Fibroblast of mammary gland (primary cell): ENCODE measurements at regions not wholly inside any gene's neighbourhood (a gene's known extent, or its start where the extent isn't known, plus 50 kb on each side); places are given as distances from the start of the nearest gene placed in this dataset.

ENCODE experiments used
- DNase-seq: peaks from one replicate; pipeline ENCODE4 v3.0.0-alpha.2; 2010; ENCODE audit warnings: low read depth
- H3K4me3 ChIP-seq: 2 replicates; pipeline ENCODE4 v1.5.1; 2011; ENCODE audit warnings: low read depth, mild to moderate bottlenecking, low read length, moderate library complexity; ENCODE audit not compliant: control insufficient read depth
- CTCF ChIP-seq: conservative IDR thresholded peaks from 2 replicates; pipeline ENCODE4 v1.5.1; 2011; ENCODE audit warnings: low read depth, low read length, inconsistent platforms; ENCODE audit not compliant: control insufficient read depth, insufficient read depth

DNA sequence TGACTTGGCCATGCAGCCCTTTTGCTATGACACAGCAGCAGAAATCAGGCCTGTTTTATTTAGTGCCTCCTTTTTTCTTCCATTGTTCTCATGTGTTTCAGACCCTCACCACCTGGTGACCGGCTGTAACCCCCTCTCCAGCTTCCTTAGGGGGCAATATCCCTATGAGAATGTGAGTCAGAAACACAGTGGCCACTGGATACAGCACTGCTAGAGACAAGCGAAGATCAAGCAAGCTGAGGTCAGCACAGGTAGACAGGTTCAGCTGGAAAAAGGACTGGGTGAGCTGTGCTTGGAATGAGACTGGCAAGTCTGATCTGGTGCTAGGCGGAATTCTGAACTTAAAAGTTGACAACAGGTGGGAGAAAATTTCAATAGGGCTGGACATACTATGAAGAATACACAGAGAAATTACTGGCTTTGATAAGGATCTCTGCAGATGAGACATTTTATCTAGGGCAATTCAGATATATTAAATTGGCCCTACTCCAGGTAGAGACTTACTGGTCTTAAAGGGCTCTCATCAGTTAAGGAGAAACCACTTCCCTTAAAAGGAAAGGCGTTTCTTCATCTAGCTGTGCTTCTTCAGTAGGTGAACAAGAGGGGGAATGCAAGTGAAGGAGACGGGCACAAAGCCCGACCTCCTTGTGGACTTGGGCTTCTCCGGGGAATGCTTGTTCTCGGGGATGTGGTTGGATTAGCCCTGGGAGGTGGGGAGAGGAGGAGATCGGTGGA lies 83.3 kb downstream of the ERCC5 start:
- no peak for DNase-seq
- H3K4me3 ChIP-seq: no peak overlapping the region
- no peak for TF ChIP-seq CTCF
